ENCODE measurements at regions not wholly inside any gene's neighbourhood (a gene's known extent, or its start where the extent isn't known, plus 50 kb on each side); places are given as distances from the start of the nearest gene placed in this dataset.

- H3K27ac ChIP-seq, result no peak overlapping the region
- no peak for TF ChIP-seq CTCF (conservative IDR thresholded peaks at IDR 0.05)
These were observed 92.2 kb upstream of the ANKRD28 start for GRCh38 chr3:15889936-15890335.

- no peak for TF ChIP-seq CTCF (conservative IDR thresholded peaks at IDR 0.05)
These were observed 94.8 kb upstream of the ANKRD28 start for GRCh38 chr3:15892311-15893227.

DNA sequence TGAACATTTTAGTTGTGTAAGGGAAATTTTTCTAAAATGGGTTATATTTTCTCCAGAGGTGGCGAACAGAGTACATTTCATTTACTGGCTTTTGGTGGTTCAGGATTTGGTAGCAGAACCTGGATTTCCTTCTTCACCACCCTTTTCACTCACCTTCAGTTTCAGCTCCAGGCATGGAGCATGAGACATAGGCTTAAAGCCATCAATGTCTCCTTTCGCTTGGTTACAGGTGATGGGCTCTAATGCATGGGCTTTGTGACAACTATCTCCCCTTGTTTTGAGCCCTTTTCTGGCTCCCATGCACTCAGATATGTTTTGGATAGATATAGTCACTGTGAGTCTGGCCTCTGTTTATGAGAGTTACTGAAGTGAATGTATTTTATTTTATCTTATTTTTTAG is 96.6 kb upstream of the ANKRD28 start:
- H3K27ac ChIP-seq, result no peak overlapping the region
- TF ChIP-seq CTCF (conservative IDR thresholded peaks at IDR 0.05), result no peak

More at GRCh38 chr3:15892311-15893227, 94.8 kb upstream of the ANKRD28 start:
- peak overlapping the region; percentile 44 for H3K27ac ChIP-seq

DNA sequence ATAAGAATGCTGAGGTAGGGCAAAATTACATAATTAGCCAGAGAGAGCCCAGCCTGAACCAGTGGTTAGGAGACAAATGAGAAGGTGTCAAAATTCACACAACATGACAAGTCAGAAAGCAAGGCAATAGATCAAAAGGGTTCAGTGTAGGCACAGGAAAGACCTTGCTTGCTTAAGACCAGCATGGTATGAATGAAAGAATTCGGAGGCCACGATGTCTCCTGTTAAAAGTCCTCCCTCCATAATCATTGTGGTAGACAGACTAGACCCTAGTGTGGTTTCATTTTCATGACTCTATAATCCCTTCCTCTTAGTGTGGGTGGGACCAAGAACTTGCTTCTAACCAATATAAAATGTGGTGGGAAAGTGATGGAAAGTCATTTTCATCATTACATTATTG is 98.7 kb upstream of the ANKRD28 start:
- H3K27ac ChIP-seq, result no peak overlapping the region
- TF ChIP-seq CTCF (conservative IDR thresholded peaks at IDR 0.05), result no peak

DNA sequence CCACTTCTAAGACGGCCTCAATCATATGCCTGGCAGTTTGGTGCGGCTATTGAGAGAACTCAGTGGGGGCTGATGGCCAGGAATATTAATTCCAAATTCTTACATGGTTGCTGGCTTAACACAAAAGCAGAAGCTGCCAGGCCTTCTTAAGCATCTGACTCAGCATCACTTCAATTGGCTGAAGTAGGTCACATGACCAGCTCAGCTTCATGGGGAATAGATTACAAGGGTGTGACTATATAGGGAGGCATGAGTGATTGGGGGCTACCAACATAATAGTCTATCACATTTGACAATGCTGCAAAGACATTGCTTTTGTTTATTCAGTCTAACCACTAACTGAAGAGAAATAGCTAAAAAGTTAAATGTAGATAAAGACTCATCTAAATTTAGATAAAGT is 101.6 kb upstream of the ANKRD28 start:
- TF ChIP-seq CTCF (conservative IDR thresholded peaks at IDR 0.05), result no peak
- H3K27ac ChIP-seq, result no peak overlapping the region

DNA sequence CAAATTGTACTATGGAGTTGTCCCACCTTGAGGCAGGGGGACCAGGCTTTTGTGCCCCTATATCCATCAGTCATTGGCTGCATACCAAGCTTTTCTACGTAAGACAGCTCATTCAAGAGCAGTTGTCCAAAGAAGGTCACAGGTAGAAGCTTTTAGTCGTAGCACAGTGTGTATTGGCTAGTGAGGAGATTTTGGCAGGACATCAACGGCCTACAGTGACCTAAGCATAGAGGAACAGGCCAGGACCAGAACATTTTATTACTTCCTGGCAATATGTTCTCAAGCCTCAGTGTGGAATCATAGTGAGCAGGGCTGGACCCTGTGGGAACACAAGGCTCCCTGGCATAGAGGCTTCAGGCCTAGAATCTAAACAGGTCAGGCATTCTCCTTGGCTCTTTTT is 105.4 kb upstream of the ANKRD28 start:
- no peak for TF ChIP-seq CTCF (conservative IDR thresholded peaks at IDR 0.05)
- peak overlapping the region; percentile 94 for H3K27ac ChIP-seq

GRCh38 chr3:15903759-15904720 is 106.3 kb upstream of the ANKRD28 start:
- TF ChIP-seq CTCF (conservative IDR thresholded peaks at IDR 0.05), result no peak
- peak overlapping the region; percentile 94 for H3K27ac ChIP-seq

All from VCaP (cell line).